Hematopoietic multipotent progenitor cell treated with erythropoietin and hydrocortisone succinate and interleukin-3 and kit ligand, for 8 days (in vitro differentiated cells): ENCODE measurements at regions not wholly inside any gene's neighbourhood (a gene's known extent, or its start where the extent isn't known, plus 50 kb on each side); places are given as distances from the start of the nearest gene placed in this dataset.

Source experiments
- DNase-seq: peaks from one replicate; pipeline ENCODE4 v3.0.0-alpha.2; 2015

DNA sequence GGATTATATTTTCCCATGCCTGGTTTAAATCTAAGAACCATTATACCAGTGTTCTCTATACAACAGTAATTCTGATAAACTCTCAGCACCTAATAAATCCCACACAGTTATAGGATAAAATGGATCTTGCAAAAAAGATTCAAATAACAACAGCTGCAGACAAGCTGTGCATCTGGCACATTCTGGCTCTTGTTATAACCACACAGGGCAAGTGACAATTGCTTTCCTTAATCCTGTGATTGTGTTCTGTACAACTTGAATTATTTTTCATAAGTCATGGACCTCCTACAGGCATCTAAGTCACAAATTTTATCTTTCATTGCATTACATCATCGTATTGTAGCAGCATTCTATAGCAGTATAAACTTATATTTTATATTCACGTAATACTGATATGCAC lies 948.3 kb downstream of the SLITRK1 start:
- no peak for DNase-seq

DNA sequence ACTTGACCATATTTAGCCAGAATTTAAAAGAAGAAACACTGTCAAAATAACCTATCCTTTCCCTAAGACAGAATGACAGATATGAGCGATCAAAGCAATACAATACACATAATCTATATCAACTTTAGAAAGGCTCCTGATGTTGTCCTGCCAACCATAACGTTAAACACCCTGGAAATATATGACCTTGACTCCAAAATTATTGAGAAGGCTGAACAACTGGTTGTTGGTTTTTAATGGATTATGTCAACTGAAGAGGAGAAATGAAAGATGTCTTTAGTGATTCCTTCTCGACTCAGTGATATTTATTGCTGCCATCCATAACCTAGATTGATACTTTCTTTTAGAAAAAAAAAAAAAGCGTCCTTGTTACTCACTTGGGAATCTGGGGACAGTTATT lies 957.2 kb downstream of the SLITRK1 start:
- DNase-seq = no peak

DNA sequence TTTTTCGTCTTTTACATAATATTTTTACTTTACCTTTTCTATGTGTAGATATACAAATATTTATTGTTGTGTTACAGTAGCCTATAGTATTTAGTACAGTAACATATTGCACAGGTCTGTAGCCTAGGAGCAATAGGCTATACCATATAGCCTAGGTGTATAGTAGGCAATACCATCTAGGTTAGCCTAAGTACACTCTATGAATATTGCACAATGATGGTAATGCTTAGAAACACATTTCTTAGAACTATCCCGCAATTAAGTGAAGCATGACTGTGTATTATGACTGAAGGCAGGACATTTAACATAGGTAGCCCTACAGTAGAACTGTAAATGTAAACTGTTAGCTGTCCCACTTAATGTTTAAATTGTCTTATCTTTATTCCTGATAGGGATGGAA lies 964.3 kb downstream of the SLITRK1 start:
- DNase-seq = no peak

DNA sequence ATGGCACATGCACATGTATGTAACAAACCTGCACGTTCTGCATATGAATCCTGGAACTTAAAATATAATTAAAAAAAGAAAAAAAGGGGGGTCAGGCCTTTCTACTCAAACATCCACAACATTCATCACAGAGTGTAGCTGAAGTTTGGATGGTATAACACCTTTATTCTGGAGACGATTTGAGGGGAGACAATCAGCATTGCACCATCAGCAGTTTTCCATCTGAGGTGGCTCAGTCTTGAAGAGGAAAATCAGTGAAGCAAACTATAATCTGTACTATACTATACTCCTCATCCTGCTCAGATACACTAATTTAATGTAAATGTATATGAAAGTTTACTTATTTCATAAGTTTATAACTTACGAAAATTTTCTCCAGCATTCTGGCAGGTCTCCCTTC lies 969.7 kb downstream of the SLITRK1 start:
- DNase-seq = no peak

DNA sequence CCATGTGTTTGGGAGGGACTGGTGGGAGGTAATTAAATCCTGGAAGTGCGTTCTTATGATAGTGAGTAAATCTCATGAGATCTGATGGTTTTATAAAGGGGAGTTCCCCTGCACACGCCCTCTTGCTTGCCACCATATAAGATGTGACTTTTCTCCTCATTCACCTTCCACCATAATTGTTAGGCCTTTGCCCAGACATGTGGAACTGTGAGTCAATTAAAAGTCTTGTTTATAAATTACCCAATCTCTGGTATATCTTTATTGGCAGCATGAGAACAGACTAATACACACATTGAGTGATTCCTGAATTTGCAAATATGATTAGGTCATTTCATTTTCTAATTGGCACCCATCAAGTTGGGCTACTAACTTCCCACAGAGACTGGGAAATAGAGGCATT lies 977.2 kb downstream of the SLITRK1 start:
- no peak for DNase-seq

DNA sequence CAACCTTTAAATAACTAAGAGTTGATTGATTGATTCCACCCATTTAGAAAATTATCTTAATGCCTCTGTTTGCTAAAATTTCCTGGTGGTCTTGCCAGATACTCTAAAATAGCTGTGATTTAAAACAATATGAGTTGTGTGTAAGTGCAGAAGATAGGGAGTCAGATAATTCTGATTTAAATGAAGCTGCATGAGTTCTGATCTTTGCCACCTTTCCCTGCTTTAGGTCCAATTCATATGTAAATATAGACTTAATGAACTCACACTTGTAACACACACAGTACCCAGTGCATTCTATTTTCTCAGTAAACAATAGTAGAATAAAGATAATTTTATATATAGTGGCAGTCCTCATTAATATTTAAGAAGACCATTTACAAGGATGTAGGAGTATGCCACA lies 981.8 kb downstream of the SLITRK1 start:
- no peak for DNase-seq

DNA sequence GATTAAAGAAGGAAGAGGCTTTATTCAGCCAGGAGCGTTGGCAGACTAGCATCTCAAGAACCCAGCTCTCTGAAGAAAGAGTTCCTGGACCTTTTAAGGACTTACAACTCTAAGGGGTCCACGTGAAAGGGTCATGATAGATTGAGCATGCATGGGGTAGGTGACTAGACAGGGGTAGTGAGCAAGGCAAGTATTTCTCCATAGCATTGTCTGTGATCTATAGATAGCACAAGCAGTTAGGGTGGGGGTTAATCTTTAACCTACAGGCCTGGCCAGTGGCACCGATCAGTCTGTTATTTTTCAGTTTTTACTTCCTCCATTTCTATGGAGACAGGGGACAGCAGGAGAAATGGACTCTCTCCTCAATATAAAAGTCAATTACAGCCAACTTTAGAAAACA lies 983.7 kb downstream of the SLITRK1 start:
- peak; percentile 51 for DNase-seq

DNA sequence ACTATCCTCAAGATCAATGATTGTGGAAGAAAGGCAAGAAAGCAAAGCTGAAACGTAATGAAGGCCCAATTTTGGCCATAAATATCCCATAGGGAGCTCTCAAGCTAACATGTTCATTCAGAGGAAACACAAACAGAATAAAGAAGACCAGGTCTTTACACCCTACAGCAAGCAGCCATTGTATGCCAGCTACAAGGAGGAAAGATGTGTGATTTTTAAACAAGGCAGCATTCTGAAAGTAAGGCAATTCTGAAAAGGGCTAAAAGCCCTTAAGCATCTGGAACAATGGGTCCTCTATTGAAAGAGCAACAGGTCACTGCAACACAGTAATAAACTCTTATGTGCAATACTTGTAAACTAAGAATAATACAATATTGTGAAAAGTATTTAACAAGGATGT lies 1002.4 kb downstream of the SLITRK1 start:
- DNase-seq = no peak

DNA sequence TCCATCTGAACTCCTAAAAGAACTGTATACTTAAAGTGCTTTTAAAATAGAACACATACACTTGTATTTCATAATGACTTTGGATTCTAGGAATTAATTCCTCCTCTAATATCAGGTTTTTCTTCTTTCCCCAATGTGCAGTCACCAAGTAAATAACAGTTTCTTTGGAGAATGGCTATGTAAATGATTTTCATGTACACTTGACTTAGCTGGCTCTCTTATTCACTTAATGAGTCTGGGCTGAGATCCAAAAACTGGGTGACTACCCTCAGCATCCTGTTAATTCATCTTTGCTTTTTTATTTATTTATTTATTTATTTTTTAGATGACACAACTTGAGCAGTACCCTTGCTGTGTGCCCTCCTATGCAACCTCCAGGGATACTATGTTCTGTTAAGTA lies 1003.7 kb downstream of the SLITRK1 start:
- peak; percentile 5 for DNase-seq

DNA sequence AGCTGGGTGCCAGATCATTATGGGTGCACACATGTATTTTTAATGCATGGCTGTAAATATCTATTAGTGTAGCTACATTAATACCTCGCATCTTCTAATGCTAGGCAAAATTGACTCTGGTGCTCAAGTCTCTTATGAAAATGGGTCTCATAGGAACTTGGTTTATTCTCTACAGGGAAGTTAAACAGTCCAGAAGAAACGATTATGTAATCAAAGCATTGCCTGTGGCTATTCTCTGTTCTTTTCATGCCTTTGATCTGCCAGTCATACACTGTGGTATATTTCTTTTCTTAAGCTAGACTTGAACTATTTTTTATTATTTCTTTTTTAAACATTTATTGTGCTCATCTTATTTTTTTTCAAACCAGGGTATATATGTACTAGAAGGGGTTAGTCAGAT lies 1015.0 kb downstream of the SLITRK1 start:
- no peak for DNase-seq

DNA sequence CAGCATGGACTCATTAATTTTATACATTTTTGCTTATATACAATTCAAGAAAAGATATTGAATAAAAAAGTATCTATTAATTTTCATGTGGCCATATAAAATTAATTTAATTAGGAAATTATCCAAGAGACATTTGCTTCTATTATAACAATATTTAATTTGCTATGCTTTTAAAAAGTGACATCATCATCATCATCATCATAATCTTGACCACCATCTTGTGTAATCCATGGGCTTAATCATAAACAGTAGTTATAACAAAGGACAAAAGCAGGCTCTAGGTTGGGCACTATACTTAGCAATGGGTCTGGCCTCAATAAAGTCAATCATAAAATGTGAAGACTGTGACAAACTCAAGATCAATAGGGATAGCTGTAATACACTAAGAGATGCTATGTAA lies 1031.6 kb downstream of the SLITRK1 start:
- DNase-seq = no peak

DNA sequence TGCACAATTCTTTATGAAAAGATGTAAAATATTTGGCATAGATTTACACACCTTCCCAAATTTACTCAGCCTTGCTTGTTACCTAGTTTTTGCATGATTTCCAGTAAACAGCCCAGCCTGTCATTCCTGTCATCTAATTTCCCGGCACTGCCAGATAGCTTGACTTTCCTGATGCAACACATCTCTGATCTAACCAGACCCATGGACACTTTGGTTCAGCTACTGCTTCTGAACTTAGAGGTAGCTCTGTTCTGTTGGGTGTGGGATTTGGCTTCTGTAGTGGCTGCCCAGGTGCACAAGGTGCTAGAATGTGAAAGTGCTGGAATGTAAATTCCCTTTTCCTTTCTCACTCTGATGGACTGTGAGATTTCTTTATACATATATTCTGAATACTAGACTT lies 1033.5 kb downstream of the SLITRK1 start:
- DNase-seq = no peak

DNA sequence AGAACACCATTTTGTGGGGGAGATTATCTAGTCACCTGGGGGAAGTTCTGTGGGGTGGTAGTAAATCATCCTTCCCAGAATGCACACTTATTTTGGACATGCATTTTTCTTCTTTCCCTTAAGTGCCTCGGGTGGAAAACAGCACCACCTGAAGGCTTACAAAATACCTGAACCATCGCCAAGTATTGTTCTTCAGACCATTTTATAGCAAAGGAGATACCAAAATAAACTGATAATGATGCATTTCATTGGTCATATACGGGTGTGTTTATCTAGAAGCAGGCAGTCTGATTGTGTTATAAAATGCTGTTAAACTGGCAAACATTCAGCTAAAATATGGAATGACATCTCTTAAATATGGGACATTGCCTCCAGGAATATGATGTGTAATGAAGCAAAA lies 1034.7 kb downstream of the SLITRK1 start:
- no peak for DNase-seq

DNA sequence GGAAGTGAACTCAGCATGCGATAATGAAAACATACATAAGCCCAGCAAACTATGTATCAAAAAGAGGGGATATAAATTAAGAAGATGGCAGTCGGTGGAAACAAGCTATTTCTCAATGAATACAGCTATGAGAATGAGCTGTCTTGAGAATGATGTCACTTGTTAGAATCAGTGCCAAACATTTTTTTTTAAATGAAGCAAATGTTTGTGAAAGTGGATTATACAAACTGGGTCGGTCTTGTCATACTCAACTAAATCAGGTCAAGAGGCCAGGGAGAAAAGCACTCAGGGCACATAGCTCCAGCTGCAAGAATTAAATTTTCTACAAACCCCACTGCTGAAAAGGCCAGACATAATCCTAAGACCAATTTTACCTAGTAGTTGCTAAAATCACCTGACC lies 1048.4 kb downstream of the SLITRK1 start:
- DNase-seq = no peak

DNA sequence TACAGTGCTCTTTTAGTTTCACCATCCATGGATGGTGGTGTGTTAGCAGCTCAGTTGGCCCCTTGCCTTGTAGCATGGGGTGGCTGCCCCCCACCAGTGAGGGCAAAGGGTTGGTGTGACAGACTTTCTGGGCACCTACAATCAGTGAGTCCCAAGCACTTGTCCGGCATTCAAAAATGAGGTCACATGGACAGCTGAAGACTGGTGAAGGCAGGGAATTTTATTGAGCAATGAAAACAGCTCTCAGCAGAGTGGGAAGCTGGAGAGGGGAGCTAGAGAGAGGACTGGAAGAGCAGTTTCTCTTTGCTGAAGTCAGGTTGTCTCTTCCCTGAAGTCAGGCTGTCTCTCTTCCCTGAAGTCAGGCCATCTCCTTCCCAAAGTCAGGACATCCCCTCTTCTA lies 1053.2 kb downstream of the SLITRK1 start:
- no peak for DNase-seq

DNA sequence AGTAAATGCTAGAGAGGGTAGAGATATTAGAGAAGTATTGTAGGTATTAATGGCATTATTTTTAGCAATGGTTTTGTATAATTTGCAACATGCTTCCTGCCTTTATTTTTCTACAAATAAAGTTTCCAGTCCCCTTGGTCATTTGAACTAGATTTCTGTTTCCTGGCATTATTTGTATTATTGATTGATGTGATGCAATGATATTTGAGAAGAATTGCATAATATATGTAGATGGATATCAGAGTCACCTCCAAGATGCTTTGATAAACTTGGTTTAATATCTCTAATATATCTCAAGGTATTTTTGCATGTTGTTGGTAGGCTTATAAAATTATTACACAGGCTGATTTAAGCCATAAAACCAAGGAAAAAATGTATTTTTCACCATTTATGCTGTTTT lies 1054.5 kb downstream of the SLITRK1 start:
- no peak for DNase-seq

DNA sequence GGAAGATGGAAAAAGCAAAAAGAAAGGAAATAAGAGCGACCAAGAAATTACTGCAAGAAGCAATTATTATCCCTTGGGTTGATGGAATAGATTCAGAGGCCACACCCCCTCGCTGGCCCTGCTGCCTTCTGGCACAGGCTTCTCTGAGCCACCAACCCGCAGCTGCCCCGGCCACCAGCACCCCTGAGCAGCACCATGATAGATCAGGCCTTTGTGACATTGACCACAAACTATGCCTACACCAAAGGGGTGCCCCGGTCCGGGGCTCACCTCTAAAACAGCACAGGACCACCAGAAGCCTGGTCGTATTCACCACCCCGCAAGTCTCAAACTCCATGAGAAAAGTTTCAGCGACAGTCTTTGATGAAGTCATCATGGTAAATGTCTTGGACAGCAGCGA lies 1059.3 kb downstream of the SLITRK1 start:
- DNase-seq = no peak

DNA sequence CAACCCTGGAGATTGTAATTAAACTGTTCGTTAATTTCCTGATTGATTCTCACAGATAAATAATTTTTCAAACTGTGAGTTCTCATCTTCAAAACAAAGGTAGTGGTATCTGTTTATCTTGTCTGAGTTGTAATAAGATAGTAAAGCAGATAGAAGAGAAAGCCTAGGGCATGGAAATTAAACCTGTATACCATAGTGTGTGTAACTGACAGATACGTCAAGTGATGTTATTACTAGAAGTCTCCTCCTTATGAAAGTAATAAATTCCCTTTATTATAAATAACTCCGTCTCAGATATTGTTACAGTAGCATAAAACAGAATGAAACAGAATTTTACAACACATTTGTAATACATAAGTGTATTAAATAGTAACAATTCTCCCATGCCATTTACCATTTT lies 1065.1 kb downstream of the SLITRK1 start:
- DNase-seq = no peak

DNA sequence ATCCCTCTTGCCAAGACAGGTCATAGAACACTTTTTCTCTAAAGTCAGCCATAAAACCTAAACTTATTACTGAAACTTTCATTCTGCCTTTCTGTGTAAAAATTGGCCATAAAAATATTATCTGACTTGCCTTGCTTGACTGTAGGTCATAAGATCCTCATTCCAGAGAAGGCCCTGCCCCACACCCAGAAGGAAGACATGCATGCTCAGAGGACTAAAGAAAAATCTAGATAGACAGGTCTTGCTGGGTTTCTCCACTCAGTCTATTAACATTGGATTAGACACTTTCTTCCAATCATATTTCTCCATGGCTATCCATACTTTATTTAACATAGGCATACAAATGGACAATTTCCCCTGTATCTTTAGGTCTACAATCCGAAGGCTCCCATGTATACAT lies 1066.5 kb downstream of the SLITRK1 start:
- DNase-seq = no peak

DNA sequence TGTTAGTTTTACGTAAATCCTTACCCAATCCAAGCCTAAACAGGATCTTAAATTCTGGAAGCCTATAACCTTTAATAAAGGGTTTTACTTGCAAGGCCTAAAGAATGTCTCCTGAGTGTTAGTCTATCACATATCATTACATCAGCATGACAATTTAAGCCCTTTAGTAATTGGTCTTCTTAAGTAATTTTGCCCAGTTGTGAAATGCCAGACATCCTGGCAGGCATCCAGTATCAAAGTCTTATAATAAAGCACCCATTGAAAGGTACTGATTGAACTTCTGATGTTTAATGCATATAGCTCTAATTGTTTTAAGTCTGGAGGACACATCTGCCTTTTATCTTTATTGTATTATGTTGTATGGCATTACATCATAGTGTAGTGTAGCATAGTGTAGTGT lies 1078.9 kb downstream of the SLITRK1 start:
- no peak for DNase-seq

DNA sequence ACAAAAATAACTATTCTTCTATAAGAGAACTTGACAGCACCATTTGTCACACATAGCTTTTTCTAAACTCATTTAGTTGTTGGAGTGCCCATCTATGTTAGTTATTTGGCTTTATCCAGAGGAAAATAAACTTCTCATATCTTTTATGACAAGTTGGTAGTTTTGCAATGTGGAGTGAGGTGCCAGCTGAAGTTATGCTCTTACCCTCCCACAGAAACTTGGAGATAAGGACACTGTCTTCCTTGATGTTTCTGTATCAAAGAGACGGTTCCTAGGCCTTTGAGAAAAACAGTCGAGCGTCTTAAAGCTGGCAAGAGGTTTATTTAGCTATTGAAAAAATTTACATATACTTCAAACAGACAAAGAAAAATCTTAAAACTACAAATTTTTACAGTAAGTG lies 1079.7 kb downstream of the SLITRK1 start:
- DNase-seq = no peak

DNA sequence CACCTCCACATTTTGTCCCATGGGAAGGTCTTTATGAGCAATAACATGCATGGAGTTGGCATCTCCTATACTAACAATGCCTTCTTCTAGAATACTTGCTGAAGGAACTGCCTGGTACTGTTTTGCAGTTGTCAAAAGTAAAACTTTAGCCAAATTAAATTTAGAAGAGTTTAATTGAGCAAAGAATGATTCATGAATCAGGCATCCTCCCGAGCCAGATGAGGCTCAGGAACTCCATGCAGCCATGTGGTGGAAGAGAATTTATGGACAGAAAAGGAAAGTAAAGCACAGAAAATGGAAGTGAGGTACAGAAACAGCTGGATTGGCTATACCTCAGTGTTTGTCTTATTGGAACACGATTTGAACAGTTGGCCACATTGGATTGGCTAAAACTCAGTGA lies 1081.9 kb downstream of the SLITRK1 start:
- DNase-seq = no peak

DNA sequence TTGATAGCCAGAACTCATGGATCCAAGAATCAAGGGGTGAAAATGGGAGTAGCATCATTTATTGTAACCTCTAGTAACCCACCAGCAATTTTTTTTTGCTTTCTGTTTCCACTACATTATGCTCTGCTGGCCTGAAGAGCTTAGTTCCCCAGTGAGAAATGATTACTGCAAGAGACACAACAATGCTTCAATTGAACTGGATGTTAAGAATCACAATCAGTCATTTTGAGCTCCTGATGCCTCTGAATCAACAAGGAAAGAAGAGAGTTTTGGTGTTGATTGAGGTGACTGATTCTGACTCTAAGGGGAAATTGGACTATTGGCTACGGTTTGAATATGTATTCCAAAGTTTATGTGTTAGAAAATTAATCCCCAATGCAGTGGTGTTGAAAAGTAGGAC lies 1084.4 kb downstream of the SLITRK1 start:
- DNase-seq = no peak

DNA sequence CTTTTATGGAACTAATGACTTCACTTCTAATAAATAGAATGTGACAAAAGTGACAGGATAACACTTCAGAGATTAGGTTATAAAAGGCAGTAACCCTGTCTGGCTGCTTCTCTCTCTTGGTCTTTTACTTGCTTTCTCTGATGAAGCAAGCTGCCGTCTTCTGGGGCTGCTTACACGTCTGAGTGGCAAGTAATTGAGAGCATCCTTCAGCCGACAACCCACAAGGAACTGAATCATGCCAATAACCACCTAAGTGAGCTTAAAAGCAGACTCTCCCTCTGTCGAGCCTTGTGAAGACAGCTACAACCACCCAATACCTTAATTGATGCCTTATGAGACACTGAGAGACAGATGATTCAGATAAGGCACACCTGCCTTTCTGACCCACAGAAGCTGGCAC lies 1091.2 kb downstream of the SLITRK1 start:
- no peak for DNase-seq

DNA sequence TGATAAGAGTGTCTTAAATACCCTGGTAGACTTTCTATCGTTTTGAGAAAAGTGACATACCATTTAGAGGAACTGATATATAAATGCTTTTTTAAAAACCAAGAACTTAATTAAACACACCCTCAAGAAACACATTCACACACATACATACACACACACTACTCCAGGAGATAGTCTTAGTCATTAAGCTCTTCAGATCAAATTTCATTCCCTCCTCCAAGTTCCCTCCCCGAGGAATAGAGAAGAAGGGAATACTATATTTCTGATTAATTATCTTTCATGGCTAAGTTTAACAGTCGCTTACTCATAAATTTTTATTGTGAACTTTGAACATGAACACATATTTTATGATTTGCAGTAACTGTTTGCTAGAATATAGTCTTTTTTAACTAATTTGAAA lies 1109.5 kb downstream of the SLITRK1 start:
- no peak for DNase-seq

DNA sequence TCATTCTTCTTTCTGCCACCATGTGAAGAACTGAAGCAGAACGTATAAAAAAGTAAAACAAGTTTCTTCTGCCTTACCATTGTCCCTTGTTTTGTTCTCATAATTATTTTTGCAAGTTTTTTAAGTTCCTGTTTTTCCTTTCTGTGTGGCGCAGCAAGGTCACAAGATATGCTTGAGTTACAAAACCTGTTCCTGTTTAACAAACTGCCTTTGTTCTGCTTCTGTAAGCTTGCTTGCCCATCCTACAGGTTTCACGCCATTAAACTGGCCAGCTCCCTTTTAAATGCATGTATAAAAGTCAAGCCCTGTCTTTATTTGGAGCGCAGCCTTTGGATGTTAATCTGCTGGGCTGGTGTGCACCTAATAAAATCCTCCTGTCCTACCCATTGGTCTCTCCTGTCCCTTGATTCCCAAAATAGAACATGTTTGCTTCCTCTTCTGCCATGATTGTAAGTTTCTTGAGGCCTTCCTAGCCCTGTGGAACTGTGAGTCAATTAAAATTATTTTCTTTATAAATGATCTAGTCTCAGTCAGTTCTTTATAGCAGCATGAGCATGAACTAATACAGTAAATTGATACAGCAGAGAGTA lies 1115.4 kb downstream of the SLITRK1 start:
- DNase-seq = no peak
